ENCODE measurements at regions not wholly inside any gene's neighbourhood (a gene's known extent, or its start where the extent isn't known, plus 50 kb on each side); places are given as distances from the start of the nearest gene placed in this dataset.

DNA sequence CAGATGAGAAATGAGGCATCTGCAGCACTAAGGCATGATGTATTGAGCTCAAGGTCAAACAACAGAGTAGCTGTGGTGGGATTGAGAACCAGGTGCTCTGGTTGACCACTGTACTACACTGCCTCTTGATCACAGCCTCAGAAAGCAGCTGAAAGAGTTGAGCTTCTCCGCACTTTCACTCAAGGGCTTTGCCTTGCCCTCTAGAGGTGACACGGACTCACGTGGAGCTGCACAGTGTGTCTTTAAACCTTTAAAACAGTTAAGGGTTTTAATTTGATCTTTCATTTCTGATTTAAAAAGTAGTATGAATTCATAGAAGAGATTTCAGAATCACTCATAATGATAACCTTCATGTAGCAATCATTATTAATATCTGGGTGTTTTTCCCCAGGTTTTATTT, 132.5 kb downstream of the RWDD3 start:
- H3K4me1 ChIP-seq = no peaks in the 10 kb centered on the region
- ATAC-seq = no peak
- no peak overlapping the region for H3K27ac ChIP-seq
- H3K27me3 ChIP-seq = no peaks in the 10 kb centered on the region
- in situ Hi-C loops (cut with MboI; ENCODE audit: low sequenced_read_pairs in 4 of 4) (no loop called here), intact Hi-C loops (cut with DNase I; ENCODE audit: low total_unique reads) (no loop called here)
- H3K36me3 ChIP-seq = no peaks in the 10 kb centered on the region
- H3K4me3 ChIP-seq = no peak overlapping the region
- no peak for DNase-seq
- no peaks in the 10 kb centered on the region for H3K9me3 ChIP-seq
- TF ChIP-seq POLR2A (IDR thresholded peaks at IDR 0.05) = no peak
- TF ChIP-seq, protein P1, sequence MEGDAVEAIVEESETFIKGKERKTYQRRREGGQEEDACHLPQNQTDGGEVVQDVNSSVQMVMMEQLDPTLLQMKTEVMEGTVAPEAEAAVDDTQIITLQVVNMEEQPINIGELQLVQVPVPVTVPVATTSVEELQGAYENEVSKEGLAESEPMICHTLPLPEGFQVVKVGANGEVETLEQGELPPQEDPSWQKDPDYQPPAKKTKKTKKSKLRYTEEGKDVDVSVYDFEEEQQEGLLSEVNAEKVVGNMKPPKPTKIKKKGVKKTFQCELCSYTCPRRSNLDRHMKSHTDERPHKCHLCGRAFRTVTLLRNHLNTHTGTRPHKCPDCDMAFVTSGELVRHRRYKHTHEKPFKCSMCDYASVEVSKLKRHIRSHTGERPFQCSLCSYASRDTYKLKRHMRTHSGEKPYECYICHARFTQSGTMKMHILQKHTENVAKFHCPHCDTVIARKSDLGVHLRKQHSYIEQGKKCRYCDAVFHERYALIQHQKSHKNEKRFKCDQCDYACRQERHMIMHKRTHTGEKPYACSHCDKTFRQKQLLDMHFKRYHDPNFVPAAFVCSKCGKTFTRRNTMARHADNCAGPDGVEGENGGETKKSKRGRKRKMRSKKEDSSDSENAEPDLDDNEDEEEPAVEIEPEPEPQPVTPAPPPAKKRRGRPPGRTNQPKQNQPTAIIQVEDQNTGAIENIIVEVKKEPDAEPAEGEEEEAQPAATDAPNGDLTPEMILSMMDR (IDR thresholded peaks at IDR 0.05 in 4 of 5, conservative IDR thresholded peaks at IDR 0.05 in 1 of 5) = no peak

DNA sequence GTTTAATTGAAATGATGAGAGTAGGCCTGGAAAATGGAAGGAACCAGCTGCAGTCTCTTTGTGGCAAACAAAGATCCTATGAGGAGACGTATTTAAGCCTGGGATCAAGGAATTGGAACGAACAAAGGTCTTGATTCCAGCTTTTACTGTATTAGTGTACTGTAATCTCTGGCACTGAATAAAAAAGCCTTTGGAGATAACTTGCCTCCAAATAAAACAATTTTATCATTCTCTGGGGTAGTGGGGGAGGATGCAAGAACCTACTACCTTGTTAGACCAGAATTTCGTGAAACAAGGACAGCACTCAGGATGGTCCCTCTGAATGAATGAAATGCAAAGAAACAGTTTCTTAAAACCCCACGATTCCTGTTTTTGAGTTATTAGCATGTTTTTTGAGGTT, 134.2 kb downstream of the RWDD3 start:
- Histone ChIP-seq H3K4me3 (no peak overlapping the region), H3K36me3 (no peaks in the 10 kb centered on the region), H3K4me1 (no peaks in the 10 kb centered on the region), H3K9me3 (no peaks in the 10 kb centered on the region), H3K27ac (no peak overlapping the region), H3K27me3 (no peaks in the 10 kb centered on the region)
- DNase-seq (no peak), ATAC-seq (no peak)
- in situ Hi-C loops (cut with MboI; ENCODE audit: low sequenced_read_pairs in 4 of 4) = no loop called here
- intact Hi-C loops (cut with DNase I; ENCODE audit: low total_unique reads) = no loop called here
- TF ChIP-seq, protein P1 (IDR thresholded peaks at IDR 0.05 in 4 of 5, conservative IDR thresholded peaks at IDR 0.05 in 1 of 5) = no peak
- TF ChIP-seq POLR2A (IDR thresholded peaks at IDR 0.05) = no peak

DNA sequence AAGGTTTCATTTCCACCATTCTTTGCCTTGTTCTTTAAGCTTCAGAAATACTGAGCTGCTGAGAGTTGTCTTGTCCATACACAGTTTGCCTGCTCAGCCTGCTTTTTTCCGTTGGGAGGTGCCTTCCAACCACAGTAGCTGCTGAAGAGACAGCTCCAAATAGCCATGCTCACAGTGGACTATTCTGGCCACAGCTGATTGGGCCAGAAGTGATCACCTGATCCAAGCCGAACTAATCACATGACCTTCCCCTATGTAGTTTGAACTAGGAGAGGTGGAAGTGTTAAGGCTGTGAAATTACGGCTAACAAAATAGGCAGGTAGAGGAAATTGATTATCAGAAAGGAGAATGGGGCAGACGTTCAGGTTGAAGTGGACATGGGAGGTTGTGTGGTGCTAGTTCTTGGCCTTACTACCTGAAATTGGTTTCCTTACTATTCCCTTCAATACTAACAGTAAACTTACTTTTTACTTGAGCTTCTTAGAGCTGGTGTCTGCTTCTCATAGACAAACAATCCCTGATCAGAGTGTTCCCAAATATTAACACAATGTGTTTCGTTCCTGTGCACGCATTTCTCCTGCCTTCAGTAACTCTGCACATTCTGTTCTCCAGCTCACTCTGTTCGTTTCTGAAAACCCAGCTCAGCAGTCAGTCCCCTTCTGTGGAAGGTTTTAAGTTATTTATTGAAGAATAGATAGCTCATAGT, 136.1 kb downstream of the RWDD3 start:
- no peak for TF ChIP-seq POLR2A (IDR thresholded peaks at IDR 0.05)
- TF ChIP-seq, protein P1 (IDR thresholded peaks at IDR 0.05 in 4 of 5, conservative IDR thresholded peaks at IDR 0.05 in 1 of 5) = no peak
- ATAC-seq = no peak
- intact Hi-C loops (cut with DNase I; ENCODE audit: low total_unique reads) (no loop called here), in situ Hi-C loops (cut with MboI; ENCODE audit: low sequenced_read_pairs in 4 of 4) (no loop called here)
- Histone ChIP-seq H3K4me1 (no peaks in the 10 kb centered on the region), H3K9me3 (no peaks in the 10 kb centered on the region), H3K36me3 (no peaks in the 10 kb centered on the region), H3K27ac (no peak overlapping the region), H3K4me3 (no peak overlapping the region), H3K27me3 (no peaks in the 10 kb centered on the region)
- no peak for DNase-seq

DNA sequence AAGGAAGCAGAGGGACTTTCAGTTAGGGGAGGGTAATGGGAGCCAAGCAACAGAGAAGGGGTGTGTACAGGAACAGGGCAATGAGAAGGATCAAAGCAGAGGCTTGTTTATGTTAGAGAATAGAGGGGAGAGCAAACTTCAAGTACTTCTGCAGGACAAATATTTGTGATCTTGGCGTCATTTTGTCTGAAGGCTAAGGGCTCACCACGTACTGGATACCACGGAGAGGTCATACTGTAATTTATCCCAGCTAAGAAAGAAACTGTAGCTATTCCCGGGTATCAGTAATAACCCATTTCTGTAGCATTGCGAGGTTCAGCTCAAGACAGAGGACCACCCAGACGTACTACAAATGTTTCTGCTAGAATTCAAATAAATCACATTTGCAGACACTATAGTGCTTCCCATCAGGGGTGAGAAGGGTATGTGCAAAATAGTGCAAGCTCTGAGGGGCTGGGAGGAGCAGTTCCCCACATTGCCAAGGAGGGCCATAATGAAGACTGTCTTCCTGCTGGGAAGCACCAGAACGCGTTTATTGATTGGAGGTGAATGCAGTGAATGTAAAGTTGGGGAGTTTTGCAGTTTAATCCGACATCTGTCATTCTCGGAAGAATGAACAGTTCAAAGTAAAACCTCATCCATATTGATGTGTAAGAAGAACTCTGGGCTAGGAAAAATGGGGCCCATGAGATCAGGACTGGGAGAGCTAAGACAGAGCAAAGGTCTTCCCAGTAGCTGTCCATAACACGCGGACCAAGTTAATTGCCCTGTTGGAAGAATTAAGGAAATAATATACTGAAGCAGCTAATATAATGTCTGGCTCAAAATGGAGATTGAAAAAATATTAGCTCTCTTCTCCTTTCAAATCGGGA, 136.9 kb downstream of the RWDD3 start:
- ATAC-seq = no peak
- intact Hi-C loops (cut with DNase I; ENCODE audit: low total_unique reads) = no loop called here
- no peaks in the 10 kb centered on the region for H3K4me1 ChIP-seq
- no peaks in the 10 kb centered on the region for H3K27me3 ChIP-seq
- H3K27ac ChIP-seq = no peak overlapping the region
- in situ Hi-C loops (cut with MboI; ENCODE audit: low sequenced_read_pairs in 4 of 4) = no loop called here
- no peak for TF ChIP-seq POLR2A (IDR thresholded peaks at IDR 0.05)
- TF ChIP-seq, protein P1 (IDR thresholded peaks at IDR 0.05 in 4 of 5, conservative IDR thresholded peaks at IDR 0.05 in 1 of 5) = no peak
- H3K36me3 ChIP-seq = no peaks in the 10 kb centered on the region
- H3K9me3 ChIP-seq = no peaks in the 10 kb centered on the region
- no peak overlapping the region for H3K4me3 ChIP-seq
- no peak for DNase-seq

Measured in gastrocnemius medialis (tissue), 4 donors.